GM19467 (cell line): ENCODE measurements at regions not wholly inside any gene's neighbourhood (a gene's known extent, or its start where the extent isn't known, plus 50 kb on each side); places are given as distances from the start of the nearest gene placed in this dataset.
A peak's percentile ranks its signal among the peaks of the same experiment; 100 is the strongest.
"Not testable (repeated sequence)": the region's sequence is repeated elsewhere in the genome, so short reads cannot be mapped to it uniquely, and the experiment has no call there.

Source experiments
- ATAC-seq: cut with Tn5 transposase; IDR thresholded peaks from one replicate; pipeline ENCODE4 v1.9.1; 2021; ENCODE audit warnings: mild to moderate bottlenecking, moderate library complexity; ENCODE audit not compliant: unreplicated experiment

DNA sequence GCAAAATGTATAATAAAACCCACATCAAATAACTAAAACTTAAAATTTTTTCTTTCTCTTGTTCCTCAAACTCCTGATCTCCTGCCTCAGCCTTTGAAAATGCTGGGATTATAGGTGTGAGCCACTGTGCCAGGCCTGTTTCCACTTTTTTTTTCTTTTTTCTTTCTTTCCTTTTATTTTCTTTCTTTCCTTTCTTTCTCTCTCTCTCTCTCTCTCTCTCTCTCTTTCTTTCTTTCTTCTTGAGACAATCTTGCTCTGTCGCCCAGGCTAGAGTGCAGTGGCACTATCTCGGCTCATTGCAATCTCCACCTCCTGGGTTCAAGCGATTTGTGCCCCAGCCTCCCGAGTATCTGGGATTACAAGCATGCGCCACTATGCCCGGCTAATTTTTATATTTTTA is 164.6 kb downstream of the OR2B2 start:
- ATAC-seq = no peak

DNA sequence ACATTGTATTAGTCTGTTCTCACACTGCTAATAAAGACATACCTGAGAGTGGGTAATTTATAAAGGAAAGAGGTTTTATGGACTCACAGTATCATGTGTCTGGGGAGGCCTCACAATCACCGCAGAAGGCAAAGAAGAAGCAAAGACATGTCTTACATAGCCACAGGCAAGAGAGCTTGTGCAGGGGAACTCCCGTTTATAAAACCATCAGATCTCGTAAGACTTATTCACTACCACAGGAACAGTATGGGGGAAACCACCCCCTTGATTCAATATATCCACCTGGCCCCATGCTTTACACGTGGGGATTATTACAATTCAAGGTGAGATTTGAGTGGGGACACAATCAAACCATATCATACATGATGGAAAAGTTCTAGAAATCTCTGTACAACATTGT is 165.3 kb downstream of the OR2B2 start:
- not testable (repeated sequence) for ATAC-seq

DNA sequence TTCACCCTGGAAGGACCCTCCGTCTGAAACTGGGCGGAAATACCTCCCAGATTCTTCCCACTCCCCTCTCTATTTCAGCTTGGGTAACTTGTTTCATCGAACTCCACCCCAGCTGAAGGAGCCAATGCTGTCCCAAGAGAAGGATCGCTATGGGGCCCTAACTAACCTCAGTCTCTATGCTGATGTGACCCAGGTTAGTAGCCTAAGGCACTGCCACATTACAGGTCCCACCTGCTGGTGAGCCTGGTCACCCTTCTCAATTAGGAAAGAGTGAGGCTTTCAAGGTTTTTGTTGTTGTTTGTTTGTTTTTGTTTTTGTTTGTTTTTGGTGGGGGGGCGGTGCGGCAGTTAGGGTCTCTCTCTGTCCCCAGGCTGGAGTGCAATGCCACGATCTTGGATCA is 168.4 kb downstream of the OR2B2 start:
- no peak for ATAC-seq

DNA sequence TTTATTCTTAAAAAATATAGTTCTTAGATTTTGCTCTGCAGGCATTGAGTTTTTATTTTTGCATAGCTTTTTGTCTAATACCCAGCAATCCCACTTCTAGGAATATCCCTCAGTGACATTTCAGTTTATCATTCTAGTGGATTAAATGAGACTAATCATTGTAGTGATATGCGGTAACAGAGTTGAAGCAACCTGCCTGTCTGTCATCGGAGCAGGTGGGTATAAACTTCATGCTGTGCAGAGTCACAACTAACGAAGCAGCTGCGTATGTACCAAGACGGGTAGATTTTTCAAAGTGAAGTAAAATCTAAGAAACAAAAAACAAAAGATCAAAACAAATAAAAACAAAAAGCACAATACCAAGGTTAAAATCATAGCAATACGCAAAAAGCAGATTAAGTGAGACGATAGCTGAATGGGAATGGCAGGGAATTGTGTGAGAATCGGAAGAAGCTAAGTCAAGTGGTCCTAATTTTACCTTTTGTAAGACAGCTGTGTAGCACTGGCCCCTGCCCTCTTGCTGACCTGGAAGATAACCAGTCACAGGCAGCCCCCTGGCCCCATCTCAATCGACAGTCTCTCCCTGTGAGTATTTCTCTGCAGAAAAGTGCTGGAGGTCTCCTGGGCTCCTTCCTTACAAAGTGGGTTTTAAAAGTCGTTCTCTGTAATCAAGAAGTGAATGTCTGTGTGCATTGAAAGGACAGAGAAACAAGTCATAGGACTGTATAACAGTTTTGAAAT is 169.2 kb downstream of the OR2B2 start:
- no peak for ATAC-seq

DNA sequence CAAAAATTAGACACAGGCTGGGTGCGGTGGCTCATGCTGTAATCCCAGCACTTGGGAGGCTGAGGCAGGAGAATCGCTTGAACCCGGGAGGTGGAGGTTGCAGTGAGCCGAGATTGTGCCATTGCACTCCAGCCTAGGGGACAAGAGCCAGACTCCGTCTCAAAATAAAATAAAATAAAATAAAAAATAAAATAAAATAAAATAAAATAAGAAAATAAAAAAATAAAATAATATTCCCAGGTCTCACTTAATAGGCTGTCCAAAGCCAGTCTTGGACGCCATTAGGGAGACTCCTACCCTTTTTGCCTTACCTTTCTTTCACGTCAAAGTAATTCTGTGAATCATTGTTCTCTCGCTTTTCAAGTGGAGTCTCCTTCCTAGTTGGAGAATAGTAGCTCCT is 172.3 kb downstream of the OR2B2 start:
- not testable (repeated sequence) for ATAC-seq

DNA sequence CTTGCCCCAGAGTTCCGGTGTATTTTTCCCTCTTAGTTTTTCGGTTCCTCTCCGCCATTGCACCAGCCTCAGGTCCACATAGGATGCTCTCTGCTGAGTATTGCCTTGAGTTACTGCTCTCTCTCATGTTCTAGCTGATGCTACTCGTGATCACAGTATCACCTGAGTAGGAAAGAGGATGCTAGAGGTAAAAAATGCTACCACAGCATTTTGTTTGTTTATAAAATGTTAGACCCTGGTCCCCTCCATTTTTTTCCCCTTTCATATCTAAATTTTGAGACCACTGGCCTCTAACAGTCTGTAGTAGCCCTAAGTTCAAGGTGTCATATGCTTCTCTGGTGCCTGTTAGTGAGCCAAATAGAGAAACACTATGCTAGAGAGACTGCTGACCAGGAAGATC is 175.5 kb downstream of the OR2B2 start:
- ATAC-seq = no peak

DNA sequence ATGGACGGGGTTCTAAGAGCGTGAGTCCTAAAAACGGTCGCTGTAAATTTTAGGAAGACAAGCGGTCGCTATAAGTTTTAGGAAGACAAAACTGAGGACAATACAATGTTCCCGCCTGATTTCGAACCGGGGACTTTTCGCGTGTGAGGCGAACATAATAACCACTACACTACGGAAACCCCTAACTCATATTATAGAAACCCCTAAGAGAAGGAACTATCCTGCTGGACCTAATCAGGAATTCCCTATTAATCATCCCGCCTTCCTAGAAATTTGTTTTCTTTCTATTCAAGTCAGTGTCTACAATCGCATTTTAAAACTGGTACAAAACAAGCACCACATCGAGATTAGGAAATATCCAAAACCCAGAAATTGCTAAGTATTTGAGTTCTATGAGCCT is 183.8 kb downstream of the OR2B2 start:
- ATAC-seq = no peak

DNA sequence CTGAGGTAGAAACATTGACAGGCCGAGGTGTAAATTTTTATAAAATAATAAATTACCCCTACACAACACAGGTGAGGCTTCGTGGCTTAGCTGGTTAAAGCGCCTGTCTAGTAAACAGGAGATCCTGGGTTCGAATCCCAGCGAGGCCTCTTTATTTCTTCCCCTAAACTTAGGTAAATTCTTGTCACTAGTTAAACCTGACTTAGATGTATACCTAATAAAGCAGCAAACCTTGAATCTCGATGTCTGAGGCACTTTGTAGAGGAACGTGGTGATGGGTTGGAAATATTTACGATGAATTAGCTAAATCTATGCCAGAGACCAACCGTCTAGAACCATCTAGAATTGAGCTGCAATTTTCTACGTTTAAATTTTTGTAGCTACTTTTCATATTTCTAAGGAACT is 185.6 kb downstream of the OR2B2 start:
- no peak for ATAC-seq

DNA sequence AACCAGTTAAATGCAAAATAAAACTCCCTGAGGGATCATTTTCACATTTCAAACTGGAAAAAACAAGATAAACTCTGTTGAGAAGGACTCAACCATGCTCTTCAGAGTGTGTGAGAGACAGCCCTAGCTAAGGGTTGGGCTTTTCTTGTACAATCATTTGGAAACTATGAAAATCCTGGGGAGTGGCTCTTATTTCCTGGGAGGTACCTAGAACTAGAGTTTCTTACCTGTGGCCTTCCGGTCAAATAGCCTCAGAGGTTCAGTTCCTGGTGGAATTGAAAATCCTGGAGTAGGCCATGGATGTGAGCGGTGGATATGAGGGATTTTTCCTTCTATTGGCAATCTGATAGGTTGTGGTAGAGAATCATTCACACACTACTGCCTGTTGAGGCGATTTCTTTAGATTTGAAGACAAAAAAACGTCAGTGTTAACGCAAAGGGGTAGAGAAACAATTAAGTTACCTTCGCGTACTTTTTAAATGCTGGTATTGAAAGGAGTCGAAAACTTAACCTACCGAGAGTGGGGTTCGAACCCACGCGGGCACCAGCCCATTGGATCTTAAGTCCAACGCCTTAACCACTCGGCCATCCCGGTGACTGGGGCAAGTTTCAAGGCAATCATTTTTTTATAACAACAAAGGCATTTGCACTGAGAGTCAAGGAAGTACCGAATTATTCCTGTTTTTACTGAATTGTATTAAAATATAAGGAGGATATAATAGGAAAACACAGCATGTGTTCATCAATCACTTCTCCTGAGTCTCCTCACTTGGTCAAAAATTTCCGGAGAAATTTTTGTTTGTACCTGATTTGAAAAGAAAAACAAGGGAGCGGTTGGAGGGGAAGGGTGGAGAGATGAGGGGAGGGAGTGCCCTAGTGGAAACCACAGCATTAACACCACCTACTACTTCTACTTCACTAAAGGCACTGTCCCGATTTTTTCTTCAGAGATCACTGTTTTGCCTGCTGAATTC is 191.3 kb downstream of the OR2B2 start:
- ATAC-seq = no peak

DNA sequence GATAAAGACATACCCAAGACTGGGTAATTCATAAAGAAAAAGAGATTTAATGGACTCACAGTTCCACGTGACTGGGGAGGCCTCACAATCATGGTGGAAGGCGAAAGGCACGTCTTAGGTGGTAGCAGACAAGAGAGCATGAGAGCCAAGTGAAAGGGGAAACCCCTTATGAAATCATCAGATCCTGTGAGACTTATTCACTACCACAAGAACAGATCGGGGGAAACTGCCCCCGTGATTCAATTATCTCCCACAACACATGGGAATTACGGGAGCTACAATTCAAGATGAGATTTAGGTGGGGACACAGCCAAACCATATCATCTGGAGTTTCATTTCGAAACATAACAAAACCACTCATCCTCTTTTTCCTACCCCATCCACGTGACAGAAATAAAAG is 193.2 kb downstream of the OR2B2 start:
- ATAC-seq = not testable (repeated sequence)

DNA sequence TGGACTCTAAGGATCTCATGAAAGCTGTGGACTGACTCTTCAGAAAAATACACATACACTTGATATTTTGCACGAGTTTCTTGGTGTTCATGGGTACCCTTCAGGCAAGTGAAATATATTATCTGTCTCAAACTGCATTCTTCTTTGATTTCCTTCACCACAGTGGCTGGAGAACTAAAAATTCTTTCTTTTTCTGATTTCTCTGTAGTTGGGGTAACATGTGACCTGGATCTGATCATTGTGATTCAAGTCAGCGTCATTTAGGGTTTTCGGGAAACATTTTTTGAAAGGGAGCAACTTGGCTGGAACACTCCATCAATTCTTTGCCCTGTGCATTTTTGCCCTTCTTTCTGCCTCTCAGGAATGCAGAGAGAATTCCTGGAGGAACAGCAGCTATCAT is 205.8 kb downstream of the OR2B2 start:
- ATAC-seq = no peak

DNA sequence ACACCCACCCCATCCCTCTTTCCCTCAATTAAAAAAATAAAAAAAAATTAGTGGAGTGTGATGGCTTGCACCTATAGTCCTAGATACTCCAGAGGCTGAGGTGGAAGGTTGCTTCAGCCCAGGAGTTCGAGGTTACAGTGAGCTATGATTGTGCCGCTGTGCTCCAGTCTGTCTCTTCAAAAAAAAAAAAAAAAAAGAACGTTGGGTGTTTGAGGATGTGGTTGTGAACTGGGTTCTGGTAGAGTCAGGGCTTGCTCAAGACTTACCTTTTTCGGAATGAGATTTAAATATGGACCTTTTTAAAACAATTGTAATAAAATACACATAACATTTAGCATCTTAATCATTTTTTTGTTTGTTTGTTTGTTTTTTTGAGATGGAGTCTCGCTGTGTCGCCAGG is 211.9 kb downstream of the OR2B2 start:
- no peak for ATAC-seq

DNA sequence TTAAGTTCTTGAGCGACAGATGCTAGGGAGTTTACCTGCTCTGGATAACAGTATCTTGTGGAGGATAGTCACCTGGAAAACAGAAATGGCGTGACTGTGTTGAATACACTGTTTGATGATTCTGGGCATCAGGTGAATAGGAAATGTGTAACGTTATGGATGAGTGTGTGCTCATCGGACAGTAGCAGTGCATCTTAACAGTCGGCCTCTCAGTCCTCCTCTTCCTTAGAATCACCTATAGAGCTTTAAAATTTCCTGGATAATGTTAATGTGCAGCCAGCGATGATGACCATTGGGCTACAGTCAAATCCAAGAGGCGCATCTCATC is 217.7 kb downstream of the OR2B2 start:
- ATAC-seq = no peak

DNA sequence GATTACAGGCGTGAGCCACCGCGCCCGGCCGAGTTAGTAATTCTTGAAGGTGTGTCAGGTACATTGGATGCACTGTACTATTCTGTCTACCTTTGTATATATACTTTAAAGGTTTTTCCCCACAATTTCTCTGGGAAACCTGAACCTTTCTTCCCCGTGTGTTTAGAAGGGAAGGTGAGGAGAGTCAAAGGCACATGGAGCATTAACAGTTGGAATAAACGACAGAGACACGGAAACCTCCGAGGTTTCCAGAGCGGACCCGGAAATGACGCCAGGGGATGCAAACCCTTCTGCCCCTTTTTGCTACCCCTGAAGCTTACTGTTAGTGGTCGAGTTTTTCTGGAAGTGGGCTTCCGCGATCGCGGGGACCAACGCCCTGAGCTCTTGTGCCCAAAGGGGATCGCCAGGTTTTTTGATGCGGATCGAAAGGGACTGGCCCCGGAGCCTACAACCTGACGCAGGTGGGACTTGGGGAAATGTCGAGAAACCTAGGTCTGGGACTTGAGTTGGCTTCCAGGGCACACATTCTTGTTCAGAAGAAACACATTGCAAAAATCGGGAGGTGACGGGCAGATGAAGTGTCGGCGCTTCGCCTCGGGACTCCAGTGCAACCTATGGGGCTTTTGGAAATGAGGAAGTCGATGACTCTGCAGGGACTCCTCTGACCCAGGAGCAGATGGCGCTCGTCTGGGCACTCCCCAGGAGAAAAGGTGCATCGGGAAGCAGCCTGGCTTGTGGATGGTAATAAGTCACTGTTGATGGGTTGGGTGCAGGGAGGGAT is 218.2 kb downstream of the OR2B2 start:
- no peak for ATAC-seq

DNA sequence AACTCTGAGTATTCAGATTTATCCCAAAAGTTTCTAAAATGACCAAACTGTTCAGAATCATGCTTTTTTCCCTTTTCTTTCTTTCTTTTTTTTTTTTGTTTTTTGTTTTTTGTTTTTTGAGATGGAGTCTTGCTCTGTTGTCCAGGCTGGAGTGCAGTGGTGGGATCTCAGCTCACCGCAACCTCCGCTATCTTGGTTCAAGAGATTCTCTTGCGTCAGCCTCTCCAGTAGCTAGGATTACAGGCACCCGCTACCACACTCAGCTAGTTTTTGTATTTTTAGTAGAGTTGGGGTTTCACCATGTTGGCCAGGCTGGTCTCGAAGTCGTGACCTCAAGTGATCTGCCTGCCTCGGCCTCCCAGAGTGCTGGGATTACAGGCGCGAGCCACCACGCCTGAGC is 219.2 kb upstream of the ZNF184 start:
- not testable (repeated sequence) for ATAC-seq

DNA sequence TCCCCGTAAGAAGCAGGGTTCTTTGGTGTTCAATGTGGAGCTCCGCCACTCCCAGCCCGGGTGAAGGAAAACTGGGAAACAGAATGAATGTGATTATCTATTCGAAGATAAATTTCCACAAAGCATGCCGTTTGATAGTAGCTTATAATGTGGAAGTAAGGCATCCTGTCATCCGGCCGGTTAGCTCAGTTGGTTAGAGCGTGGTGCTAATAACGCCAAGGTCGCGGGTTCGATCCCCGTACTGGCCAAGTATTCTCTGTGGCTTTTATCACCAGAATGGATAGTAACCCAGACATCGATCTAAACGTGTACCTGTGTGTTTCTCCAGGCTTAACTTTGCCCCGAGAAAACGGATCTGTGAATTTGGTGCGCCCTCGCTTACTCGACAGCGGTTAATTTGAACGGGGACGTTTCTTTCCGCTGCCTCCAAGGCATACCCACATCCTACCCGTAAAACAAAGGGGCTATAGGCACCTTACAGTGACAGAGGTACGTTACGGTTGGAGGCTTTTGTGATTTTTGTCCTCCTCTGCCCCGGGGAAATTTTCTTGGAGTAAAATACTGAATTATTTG is 215.2 kb upstream of the ZNF184 start:
- peak; percentile 39 for ATAC-seq

DNA sequence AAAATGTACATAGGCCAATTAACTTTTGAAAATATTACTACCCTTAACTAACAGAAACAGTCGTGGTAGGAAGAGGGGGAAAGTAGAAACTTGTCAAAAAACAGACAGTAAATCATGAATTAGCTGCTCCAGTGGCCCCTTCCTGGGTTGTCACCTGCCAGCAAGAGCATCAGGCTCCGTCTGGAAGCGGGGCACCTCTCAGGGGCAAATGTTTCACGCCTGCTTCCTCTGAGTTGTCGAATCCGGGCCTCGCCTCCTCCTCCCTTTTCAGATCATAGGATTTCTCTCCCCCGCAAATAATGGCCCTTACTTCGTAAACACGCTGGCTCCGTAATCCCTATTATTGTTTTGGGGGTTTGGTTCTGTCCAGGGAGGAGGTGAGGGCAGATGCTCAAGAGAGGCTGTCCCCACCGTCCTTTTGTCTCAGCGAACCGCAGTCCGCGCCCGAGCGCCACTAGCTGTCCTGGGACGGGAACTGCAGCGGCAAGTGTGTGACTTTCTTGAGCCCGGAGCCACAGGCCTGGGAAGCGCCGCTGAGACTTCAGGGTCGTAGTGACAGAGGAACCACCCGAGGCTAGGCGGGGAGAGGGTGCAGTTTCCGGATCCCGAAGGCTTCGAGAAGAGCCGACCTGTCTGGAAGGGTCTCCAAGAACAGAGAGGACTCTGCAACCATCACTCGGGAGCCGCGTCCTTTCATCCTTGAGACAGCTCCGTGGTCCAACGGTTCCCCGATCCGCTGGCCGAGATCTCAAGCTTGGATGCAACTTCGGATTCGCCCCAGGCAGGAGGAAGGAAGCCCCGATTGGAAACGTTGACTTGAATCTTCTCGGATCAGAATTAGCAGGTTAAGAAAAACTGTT is 214.5 kb upstream of the ZNF184 start:
- ATAC-seq = peak; percentile 69

DNA sequence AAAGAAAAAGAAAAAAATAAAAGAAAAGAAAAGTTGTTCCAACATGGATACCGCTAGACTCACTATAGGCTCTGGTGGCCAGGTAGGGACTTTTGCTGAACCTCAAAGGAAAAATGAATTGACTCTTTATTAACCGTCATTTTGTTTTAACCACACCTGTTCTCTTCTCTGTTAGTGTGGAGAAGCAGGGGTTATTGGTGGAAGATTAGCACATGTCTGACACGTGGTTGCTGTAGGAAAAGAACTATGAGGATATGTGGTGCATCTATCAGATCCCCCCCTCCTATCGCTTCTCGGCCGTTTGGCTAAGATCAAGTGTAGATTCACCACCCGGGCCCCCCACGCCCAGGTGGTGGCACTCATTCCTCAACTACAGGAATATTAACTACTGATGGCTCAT is 212.4 kb upstream of the ZNF184 start:
- no peak for ATAC-seq

DNA sequence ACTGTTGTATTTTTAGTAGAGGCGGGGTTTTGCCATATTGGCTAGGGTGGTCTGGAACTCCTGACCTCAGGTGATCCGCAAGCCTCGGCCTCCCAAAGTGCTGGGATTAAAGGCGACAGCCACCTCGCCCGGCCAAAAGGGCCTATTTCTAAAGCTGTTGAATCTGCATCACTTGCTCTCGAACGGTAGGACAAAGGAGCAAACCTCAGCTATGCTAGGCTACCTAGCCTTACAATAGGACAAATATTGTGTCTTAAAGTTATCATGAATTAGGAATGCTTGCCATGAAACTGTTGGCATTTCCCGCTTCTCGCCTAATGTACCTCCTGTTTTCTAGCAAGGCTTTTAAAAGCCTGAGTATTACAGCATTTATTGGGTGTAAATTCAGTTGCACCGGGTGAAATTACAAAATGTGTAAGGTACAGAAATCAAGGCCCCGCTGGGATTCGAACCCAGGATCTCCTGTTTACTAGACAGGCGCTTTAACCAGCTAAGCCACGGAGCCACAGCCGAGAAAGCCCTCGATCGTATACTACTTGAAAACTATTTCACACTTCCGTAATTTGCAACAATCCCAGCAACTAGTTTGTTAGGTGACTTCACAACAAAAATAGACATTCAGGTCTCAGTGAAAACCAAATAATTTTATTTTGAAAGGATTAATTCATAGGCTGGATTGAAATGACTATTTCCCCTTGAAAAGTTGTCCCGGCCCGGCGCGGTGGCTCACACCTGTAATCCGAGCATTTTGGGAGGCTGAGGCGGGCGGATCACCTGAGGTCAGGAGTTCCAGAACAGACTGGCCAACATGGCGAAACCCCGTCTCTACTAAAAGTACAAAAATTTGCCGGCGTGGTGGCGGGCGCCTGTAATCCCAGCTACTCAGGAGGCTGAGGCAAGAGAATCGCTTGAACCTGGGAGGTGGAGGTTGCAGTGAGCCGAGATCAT is 211.6 kb upstream of the ZNF184 start:
- ATAC-seq = no peak
